H4 (cell line): ENCODE measurements at regions not wholly inside any gene's neighbourhood (a gene's known extent, or its start where the extent isn't known, plus 50 kb on each side); places are given as distances from the start of the nearest gene placed in this dataset.

Source experiments
- DNase-seq: peaks from one replicate; pipeline ENCODE4 v3.0.0-alpha.2; 2015; ENCODE audit warnings: low spot score

GRCh38 chr2:78568782-78569373 lies 456.6 kb upstream of the REG3G start:
- no peak for DNase-seq

DNA sequence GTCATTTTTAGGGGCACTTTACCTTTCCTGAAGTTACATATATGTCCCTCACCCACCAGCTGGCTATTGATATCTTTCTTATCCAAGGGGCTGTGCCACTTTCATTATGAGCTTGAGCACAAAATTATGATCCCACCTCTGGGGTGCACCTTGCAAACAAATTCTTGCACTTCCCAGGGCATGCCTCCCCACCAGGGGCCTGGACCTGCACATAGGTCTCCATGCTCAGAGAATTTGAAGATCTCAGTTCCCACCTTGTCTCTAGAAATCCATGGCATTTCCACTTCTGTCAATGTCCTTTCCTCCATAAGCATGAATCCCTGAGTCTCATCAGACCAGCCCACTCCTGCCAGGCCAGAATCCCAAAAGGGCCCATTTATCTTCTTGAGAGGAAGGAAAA lies 449.1 kb upstream of the REG3G start:
- no peak for DNase-seq

GRCh38 chr2:78585871-78586270 lies 439.6 kb upstream of the REG3G start:
- no peak for DNase-seq

- no peak for DNase-seq
These were observed 439.2 kb upstream of the REG3G start for GRCh38 chr2:78586316-78586715.

- DNase-seq = no peak
These were observed 435.6 kb upstream of the REG3G start for GRCh38 chr2:78589871-78590270.

DNA sequence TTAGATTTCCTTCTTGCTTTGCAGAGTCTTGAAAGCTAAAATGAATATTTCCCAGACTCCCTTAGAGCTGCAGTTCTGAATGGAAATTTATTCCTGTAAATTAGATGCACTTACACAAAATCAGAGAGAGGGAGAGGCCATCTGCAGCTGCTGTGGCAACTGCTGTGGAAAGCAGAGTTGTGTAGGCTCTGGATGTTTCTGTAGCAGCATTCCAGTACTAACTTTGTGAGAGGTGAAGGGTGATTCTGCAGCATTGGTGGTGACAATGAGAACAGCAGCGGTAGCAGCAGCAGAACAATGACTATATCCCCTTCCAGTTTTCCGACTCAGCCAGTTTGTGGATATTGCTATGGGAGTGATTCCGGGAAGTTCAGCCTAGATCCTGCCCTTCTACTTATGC lies 433.0 kb upstream of the REG3G start:
- no peak for DNase-seq

- no peak for DNase-seq
These were observed 424.4 kb upstream of the REG3G start for GRCh38 chr2:78601113-78601512.

GRCh38 chr2:78602862-78603261 lies 422.6 kb upstream of the REG3G start:
- DNase-seq = no peak

GRCh38 chr2:78606895-78607294 lies 418.6 kb upstream of the REG3G start:
- no peak for DNase-seq

- DNase-seq = no peak
These were observed 410.8 kb upstream of the REG3G start for GRCh38 chr2:78614726-78615125.

- DNase-seq = no peak
These were observed 409.5 kb upstream of the REG3G start for GRCh38 chr2:78615956-78616355.

DNA sequence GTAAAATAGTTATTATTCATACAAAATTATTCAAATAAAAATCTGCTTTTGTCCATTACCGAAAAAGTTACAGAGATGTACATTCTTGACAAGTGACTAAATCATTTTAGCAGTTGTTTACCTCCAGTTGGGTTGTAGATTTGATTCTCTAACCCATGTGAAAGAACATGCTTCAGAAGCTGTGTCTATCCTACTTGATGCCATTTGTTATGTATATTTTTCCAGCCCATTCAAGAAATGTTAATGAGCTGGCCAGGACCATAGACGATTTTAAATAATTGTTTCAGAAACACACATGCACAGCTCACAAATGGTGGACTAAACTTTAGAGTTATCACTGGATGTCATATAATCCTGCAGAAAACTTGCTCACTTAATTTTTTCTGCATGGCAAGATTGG lies 391.1 kb upstream of the REG3G start:
- DNase-seq = no peak

GRCh38 chr2:78644854-78645253 lies 380.6 kb upstream of the REG3G start:
- no peak for DNase-seq

DNA sequence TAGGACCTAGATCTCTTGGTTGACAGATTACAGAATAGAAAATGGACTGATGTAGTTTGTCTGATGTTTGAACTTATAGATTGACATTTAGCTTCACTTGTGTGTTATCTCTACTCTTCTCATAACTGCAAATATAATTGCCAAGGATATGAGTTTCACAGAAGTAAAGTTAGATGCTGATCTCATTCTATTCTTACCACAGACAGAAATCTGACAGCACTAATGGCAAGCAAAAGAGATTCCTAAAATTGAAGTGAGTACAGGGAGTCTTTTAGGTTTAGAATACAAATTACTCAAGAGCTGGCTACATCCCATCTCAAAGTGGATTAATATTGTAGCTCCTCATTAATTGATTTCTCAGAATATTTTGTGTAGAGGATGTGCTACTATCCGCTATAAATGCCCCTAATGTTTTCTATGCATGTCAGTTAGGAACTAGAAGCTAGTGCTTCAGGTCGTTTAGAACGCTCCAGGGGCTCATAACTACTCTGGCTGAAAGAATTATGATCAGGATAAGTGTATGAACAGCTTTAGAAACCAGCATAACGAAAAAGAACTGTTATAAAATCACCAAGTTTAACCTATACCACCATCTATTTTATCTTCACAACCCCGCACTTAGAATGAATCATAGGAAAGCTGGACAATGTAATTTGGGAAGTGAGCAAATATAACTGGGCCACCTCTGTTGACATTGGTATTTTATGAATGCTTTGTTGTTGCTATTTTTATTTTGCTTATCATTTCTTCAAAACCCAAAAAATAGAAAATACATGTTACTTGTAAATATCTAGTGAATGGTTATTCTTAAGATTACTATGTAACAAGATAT lies 378.8 kb upstream of the REG3G start:
- no peak for DNase-seq

- DNase-seq = no peak
These were observed 376.9 kb upstream of the REG3G start for GRCh38 chr2:78648558-78648957.

GRCh38 chr2:78654941-78655340 lies 370.6 kb upstream of the REG3G start:
- no peak for DNase-seq

DNA sequence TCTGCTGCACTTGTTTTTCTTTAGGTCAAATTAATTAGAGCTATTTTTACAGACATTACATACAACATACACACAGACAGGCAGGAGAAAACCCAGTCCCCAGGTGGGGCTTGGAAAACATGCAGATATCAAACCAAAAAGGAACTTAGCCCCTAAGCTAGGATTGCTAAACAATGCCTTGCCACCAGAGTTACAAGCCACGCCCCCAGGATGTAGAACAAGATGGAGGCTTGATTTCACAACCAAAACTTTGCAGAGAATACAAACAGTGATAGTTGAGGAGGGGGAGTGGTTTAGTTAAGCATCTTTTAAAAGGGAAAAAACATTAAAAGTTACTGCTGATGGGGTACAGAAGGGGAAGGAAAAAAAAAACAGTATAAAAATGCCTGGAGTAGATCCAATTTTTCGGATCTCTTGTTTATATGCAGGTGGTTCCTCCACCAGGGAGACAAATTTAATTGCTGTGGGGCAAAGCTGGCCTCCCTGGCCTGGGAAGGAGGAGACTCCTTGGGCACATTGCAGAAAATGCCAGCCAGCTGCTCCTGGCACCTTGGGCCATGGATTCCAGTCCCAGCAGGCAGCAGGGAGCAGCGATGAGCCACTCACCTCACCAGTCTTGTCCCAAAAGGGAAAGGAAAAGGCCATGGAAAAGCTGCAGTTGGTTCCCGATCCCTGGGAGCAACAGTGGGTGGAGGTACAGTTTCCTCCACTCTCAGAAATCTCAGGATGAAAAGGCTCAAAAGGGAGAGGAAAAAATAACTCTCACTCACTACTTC lies 348.4 kb upstream of the REG3G start:
- DNase-seq = peak; percentile 70

- DNase-seq = no peak
These were observed 347.7 kb upstream of the REG3G start for GRCh38 chr2:78677774-78678173.

- no peak for DNase-seq
These were observed 344.1 kb upstream of the REG3G start for GRCh38 chr2:78681386-78681785.

DNA sequence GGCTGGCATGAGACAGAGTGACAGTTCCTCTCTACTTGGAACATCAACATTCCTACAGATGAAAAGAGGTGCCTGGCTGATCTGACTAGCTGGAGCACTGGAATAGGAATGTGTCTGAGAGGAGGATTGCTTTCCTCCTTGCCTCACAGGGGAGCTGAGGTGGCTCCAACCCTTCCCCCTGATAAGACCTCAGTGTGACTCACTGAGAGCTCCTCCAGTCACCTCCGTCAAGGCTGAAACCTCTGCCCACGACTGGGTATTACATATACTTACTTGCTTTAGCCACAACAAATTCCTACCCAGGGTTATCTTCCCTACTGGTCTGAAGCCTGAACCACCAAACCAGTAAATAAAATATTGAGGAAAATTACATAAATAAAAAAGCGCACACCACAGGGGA lies 342.7 kb upstream of the REG3G start:
- DNase-seq = peak; percentile 83

DNA sequence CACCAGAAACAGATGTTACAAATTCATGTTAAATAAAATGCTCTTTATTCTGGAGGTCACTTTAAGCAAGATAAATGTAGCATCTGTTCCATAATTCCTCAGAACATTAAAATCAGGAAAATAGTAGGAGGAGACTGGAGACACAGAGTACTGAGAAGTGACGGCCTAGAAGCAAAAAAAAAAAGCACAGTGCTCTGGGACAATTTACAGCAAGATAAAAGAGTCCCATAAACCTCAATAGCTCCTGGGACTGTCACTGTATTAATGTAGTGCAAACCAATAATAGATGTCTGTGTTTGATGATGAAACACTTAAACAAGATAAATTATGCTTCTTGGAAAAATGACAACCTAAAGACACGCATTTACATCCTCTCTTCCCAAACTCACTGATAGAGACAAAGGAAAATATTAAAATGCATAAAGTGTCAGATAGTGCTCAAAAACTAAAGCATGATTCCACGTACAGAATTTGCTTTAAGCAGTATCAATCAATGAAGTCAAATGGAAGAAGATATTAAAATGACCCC lies 338.8 kb upstream of the REG3G start:
- DNase-seq = no peak

GRCh38 chr2:78699696-78700095 lies 325.8 kb upstream of the REG3G start:
- DNase-seq = peak; percentile 76

- no peak for DNase-seq
These were observed 324.0 kb upstream of the REG3G start for GRCh38 chr2:78701546-78701945.
